ENCODE measurements at regions not wholly inside any gene's neighbourhood (a gene's known extent, or its start where the extent isn't known, plus 50 kb on each side); places are given as distances from the start of the nearest gene placed in this dataset.

DNA sequence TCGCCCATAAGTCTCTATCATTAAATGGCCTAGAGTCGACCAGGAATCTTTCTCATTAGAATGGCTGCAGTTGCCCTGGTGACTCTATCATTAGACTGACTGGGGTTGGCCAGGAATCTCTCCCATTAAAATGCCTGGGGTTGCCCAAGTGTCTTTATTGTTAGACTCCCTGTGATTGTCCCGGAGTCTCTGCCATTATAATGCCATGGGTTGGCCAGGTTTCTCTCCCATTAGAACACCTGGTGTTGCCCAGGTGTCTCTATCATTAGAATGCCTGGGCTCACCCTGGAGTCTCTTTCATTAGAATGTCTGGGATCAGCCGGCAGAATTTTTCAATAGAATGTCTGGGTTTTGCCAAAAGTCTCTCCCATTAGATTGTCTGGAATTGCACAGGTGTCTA is 1459.3 kb downstream of the UQCRFS1 start:
- no peak for DNase-seq (ENCODE audit: low read depth in 3 of 3)

DNA sequence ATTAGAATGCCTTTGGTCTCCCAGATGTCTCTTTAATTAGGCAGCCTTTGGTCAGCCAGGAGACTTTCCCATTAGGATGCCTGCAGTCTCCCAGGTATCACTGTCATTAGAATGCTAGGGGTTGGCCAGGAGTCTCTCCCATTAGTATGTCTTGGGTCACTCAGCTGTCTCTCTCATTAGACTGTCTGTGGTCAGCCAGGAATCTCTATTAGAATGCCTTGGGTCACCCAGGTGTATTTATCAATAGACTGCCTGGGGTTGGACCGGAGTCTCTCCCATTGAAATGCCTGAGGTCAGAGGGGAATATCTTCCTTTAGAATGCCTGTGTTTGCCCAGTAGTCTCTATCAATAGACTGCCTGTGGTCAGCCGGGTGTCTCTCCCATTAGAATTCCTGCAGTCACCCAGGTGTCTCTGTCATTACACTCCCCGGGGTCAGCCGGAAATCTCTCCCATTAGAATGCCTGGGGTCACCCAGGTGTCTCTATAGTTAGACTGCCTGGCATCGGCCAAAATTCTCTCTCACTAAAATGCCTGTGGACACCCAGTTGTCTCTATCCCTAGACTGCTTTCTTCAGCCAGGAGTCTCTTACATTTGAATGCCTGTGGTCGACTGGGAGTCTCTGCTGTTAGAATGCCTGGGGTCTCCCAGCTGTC is 1460.3 kb downstream of the UQCRFS1 start:
- DNase-seq (ENCODE audit: low read depth in 3 of 3): no peak

DNA sequence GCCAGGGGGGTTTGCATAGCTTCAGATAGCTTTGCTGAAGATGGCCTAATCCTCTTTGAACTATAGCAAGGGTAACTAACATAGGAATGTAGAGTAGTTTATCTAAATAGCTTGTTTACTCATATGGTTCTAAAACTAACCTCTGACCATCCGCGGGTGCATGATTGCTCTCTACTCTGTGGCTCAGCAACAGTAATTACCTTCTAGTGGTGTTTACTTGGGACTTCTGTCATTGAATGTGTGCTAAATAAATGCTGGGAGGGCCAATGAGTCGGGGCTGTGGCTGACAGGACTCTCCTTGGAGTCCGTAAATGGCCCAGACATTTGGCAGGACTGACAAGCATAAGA is 1461.9 kb downstream of the UQCRFS1 start:
- DNase-seq (ENCODE audit: low read depth in 3 of 3): no peak

DNA sequence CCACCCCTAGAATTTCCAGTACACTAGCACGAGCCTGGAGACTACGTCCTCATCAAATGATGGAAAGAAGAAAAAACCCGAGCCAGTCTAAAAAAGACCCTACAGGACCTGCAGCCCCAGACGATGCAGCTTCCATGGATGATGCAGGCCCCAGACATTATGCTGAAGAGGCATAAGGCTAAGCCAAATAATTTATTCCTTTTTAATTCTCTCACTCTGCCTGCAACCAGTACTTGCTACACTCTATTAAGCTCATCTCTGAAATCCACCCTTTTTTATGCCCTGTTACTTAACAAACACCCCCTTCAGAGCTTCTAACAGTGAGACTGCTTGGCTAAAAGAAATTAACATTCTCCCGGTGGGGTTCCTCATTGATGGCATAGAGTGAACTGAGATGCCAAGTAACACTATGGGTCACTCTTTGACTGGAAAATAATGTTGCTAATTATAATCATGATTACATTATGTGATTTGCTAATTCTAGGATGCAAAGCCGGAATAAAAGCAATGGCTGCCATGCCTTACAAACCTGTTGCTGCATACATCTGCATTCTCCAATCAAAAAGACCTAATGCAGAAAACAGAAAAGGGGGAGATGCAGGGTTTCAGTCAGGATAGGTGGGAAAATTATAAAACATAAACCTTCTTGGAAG is 1462.4 kb downstream of the UQCRFS1 start:
- DNase-seq (ENCODE audit: low read depth in 3 of 3): no peak

DNA sequence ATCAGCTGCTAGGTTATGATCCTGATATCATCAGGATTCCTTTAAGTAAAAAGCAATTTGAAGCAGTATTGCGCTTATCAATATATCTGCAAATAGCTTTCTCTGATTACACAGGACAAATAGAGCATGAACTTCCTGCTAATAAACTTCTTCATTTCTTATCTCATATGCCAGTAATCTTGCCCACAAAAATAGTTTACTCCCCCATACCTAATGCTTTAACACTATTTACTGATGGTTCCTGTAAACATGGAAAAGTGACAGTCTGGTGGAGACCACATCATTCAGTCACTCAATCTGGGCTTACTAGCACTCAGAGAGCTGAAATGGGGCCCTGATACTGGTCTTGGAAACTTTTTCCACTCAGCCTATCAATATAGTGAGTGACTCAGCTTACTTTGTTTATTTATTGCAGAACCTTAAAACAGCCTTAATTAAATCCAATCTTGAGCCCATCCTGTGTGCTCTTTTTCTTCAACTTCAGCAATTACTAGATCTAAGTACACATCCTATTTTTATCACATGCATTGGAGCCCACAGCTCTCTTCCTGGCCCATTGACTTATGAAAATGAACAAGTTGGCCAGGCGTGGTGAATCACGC is 1464.3 kb downstream of the UQCRFS1 start:
- DNase-seq (ENCODE audit: low read depth in 3 of 3): no peak

DNA sequence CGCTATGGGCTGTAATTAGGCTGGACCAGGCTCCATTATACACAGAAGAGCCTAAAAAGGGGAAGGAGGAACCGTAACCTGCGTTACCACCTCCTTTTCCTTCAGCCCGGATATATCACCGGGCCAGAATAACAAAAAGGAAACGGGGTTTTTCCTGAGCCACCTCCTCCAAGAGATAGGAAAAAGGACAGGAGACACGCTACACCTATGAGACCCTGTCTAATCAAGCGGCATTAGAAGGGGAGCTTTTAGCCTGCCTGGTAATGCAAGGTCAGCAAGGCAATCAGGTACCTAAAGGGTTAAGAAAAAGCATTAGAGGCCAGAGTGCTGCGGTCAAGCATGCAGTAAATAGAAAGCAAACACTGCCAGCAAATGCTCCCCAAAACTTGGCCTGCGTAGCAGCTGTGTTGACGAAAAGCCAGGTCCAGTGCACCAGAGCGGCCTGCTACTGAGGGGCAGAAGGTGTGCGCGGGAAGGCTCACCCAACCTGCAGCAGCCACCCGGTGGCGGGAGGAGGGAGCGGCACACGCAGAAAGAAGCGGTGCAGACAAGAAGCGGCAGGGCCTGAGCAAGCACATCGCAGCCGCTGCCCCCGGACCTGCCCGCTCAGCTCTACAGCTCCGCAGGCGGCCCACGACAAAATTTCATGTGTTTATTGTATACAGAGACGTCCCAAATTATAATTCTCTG is 1466.1 kb downstream of the UQCRFS1 start:
- no peak for DNase-seq (ENCODE audit: low read depth in 3 of 3)

DNA sequence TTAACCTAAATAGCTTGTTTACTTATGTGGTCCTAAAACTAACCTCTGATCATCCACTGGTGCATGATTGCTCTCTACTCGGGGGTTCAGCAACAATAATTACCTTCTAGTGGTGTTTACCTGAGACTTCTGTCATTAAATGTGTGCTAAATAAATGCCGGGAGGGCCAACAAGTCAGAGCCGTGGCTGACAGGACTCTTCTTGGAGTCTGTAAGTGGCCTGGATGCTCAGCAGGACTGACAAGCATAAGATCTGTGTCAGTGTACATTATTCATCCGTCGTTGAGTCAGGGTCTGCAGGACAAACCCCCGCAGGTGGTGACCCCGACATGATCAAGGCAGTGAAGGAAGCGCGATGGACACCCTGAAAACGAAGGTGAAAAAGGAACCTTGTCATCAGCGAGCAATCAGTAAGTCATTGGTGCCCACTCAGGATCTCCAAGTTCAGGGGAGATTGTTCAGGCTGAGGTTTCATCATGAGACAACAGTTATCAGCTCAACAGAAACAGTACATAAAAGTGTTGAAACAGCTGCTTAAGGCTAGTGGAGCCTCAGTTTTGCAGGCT is 1466.9 kb downstream of the UQCRFS1 start:
- no peak for DNase-seq (ENCODE audit: low read depth in 3 of 3)

DNA sequence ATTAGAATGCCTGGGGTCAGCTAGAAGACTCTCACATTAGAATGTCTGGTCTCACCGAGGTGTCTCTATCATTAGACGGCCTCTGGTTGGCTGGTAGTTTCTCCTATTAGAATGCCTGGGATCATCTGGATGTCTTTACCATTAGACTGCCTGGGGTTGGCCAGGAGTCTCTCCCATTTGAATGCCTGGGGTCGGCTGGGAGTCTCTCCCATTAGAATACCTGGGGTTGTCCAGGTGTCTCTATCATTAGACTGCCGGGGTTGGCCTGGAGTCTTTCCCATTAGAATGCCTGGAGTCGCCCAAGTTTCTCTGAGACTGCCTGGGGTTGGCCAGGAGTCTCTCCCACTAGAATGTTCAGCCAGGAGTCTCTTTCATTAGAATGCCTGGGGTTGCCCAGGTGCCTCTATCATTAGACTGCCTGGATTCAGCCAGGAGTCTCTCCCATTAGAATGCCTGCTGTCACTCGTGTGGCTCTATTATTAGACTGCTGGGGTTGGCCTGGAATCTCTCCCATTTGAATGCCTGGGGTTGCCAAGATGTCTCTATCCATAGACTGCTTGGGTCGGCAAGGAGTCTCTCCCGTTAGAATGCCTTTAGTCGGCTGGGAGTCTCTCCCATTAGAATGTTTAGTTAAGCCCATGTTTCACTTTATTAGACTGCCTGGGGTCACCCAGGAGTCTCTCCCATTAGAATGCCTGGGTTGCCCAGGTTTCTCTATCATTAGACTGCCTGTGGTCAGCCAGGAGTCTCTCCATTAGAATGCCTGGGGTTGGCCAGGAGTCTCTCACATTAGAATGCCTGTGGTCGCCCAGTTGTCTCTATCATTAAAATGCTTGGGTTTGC is 1467.8 kb downstream of the UQCRFS1 start:
- DNase-seq (ENCODE audit: low read depth in 3 of 3): no peak

DNA sequence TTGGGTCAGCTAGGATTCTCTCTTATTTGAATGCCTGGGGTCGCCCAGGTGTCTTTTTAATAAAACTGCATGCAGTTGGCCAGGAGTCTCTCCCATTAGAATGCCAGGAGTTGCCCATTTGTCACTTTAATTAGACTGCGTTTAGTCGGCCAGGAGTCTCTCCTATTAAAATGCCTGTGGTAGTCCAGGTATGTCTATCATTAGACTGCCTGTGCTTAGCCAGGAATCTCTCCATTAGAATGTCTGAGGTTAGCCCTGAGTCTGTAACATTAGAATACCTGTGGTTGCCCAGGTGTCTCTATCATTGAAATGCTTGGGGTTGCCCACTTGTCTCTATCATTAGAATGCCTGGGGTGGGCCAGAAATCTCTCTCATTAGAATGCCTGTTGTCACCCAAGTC is 1470.9 kb downstream of the UQCRFS1 start:
- no peak for DNase-seq (ENCODE audit: low read depth in 3 of 3)

DNA sequence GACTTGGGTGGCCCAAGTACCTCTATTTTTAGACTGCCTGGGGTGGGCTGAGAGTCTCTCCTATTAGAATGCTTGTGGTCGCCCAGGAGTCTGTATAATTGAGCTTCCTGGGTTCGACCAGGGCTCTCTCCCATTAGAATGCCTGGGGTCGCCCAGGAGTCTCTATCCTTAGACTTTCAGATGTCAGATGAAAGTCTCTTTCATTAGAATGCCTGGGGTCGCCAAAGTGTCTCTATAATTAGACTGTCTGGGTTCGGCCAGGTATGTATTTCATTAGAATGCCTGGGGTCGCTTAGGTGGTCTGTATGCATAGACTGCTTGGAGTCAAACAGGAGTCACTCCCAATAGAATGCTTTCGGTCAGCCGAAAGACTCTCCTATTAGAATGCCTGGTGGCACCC is 1471.7 kb downstream of the UQCRFS1 start:
- DNase-seq (ENCODE audit: low read depth in 3 of 3): no peak

DNA sequence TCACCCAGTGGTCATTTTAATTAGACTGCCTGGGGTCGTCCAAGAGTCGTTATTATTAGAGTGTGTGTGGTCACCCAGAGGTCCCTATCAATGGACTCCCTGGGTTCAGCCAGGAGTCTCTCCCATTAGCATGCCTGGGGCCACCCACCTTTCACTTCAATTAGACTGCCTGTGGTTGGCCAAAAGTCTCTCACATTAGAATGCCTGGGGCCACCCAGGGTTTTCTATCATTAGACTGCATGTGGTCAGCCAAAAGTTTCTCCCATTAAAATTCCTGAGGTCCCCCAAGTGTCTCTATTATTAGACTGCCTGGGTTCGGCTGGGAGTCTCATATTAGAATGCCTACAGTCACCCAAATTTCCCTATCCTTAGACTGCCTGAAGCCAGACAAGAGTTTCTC is 1472.6 kb downstream of the UQCRFS1 start:
- DNase-seq (ENCODE audit: low read depth in 3 of 3): no peak

DNA sequence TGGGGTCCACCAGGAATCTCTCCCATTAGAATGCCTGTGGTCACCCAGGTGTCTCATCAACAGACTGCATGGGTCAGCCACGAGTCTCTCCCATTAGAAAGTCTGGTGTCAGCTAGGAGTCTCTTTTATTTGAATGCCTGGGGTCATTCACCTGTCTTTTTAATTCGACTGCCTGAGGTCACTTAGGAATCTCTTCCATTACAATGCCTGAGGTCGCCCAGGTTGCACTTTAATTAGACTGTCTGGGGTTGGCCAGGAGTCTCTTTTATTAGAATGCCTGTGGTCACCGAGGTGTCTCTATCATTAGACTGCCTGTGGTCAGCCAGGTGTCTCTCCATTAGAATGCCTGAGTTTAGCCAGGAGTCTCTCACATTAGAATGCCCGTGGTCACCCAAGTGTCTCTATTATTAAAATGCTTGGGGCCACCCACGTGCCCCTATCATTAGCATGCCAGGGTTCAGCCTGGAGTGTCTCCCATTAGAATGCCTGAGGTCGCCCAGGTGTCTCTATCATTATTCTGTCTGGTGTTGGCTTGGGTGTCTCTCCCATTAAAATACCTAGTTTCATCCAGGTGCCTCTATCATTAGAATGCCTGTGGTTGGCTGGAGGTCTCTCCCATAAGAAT is 1474.3 kb downstream of the UQCRFS1 start:
- DNase-seq (ENCODE audit: low read depth in 3 of 3): no peak

DNA sequence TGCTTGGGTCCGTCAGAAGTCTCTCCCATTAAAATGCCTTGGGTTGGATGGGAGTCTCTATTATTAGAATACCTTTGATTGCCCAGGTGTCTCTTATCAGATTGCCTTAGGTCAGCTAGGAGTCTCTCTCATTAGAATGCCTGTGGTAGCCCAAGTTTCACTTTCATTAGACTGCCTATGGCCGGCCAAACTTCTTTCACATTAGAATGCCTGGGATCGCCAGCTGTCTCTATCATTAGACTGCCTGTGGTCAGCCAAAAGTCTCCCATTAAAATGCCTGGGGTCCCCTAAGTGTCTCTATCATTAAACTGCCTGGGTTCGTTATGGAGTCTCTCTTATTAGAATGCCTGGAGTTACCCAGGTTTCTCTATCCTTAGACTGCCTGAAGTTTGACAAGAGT is 1476.7 kb downstream of the UQCRFS1 start:
- DNase-seq (ENCODE audit: low read depth in 3 of 3): no peak

DNA sequence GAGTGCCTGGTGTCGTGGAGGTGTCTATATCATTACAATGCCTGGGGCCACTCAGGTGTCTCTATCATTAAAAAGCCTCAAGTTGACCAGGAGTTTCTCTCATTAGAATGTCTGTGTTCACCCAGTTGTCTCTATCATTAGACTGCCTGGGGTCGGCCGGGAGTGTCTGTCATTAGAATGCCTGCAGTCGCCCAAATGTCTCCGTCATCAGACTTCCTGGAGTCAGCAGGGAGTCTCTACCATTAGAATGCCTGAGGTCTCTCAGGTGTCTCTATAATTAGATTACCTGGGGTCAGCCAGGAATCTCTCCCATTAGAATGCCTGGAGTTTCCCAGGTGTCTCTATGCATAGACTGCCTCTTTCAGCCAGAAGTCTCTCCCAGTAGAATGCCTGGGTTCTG is 1477.6 kb downstream of the UQCRFS1 start:
- DNase-seq (ENCODE audit: low read depth in 3 of 3): no peak

DNA sequence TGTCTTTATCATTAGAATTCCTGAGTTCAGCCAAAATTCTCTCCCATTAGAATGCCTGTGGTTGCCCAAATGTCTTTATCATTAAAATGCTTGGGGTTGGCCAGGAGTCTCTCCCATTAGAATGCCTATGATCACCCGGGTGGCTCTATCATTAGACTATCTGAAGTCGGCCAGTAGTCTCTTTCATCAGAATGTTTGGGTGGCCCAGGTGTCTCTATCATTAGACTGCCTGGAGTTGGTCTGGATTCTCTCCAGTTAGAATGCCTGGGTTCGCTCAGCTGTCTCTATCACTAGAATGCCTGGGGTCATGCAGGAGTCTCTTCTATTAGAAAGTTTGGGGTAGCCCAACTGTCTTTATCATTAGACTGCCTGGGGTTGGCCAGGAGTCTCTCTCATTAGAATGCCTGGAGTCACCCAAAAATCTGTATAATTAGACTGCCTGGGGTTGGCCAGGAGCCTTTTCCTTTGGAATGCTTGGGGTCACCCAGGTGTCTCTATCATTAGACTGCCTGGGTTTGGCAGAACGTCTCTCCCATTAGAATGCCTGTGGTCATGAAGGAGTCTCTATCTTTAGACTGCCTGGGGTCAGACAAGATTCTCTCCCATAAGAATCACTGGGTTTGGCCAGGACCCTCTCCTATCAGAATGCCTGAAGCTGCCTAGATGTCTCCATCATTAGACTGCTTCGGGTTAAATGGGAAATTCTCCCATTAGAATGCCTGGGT is 1478.3 kb downstream of the UQCRFS1 start:
- DNase-seq (ENCODE audit: low read depth in 3 of 3): no peak

DNA sequence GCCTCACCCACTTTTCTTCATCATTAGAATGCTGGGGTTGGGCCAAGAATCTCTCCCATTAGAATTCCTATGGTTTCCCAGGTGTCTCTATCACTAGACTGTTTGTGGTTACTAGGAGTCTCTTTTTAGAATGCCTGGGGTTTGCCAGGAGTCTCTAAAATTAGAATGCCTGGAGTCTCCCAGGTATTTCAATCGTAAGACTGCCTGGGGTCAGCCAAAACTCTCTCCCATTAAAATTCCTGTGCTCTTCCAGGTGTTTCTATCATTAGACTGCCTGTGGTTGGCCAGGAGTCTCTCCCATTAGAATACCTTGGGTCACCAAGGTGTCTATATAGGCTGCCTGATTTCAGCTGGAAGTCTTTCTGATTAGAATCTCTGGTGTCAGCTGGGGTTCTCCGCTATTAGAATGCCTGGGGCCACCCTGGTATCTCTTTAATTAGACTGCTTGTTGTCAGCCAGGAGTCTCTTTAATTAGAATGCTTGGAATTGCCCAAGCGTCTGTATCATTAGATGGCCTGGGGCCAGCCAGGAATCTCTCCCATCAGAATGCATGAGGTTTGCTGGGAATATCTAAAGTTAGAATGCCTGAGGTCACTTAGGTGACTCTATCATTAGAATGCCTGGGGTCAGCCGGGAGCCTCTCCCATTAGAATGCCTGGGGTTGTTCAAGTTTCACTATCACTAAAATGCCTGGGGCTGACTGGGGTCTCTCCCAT is 1479.2 kb downstream of the UQCRFS1 start:
- DNase-seq (ENCODE audit: low read depth in 3 of 3): no peak

DNA sequence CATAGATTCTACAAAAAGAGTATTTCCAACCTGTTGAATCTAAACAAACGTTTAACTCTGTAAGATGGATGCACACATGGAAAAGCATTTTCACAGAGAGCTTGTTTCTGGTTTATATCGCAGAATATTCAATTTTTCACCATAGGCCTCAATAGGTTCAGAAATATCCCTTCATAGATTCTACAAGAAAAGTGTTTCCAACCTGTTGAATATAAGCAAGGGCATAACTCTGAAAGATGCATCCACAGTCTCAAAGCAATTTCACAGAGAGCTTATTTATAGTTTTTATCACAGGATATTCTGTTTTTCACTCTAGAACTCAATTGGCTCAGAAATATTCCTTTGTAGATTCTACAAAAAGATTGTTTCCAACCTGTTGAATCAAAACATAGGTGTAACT is 1483.6 kb downstream of the UQCRFS1 start:
- no peak for DNase-seq (ENCODE audit: low read depth in 3 of 3)

DNA sequence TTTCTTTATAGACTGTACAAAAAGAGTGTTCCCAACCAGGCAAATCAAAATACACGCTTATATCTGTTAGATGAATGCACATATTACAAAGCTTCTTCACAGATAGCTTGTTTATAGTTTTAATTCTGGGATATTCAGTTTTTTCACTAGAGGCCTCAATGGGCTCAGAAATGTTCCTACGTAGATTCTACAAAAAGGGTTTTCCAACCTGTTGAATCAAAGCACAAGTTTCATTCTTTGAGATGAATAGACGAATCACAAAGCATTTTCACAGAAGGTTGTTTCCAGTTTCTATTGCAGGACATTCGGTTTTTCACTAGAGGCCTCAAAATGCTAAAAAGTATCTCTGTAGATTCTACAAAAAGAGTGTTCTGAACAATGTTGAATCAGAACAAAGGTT is 1490.3 kb downstream of the UQCRFS1 start:
- DNase-seq (ENCODE audit: low read depth in 3 of 3): no peak

DNA sequence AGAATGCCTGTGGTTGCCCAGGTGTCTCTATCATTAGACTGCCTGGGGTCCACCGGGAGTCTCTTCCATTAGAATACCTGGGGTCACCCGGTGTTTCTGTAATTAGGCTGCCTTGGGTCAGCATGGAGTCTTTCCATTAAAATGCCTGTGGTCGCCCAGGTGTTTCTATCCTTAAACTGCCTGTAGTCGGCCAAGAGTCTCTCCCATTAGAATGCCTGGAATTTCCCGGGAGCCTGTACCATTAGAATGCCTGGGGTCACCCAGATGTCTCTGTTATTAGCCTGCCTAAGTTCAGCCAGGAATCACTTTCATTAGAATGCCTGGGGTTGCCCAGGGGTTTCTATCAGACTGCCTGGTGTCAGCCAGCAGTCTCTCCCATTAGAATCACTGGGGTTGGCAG is 1492.8 kb downstream of the UQCRFS1 start:
- DNase-seq (ENCODE audit: low read depth in 3 of 3): no peak

DNA sequence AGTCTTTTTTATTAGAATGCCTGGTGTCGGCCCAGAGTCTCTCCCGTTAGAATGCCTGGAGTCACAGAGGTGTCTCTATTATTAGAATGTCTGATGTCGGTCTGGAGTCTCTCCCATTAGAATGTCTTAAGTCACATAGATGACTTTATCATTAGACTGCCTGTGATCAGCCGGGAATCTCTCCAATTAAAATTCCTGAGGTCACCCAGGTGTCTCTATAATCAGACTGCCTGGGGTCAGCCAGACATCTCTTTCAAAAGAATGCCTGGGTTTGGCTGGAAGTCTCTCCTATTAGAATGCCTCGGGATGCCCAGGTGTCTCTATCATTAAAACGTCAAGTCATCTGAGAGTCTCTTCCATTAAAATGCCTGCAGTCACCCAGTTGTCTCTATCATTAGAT is 1493.9 kb downstream of the UQCRFS1 start:
- no peak for DNase-seq (ENCODE audit: low read depth in 3 of 3)

All from stimulated activated CD4-positive, alpha-beta T cell treated with anti-CD3 and anti-CD28 coated beads, TNF-alpha, amount 100 ng/mL, for 4 hours (primary cell).